ENCODE measurements at regions not wholly inside any gene's neighbourhood (a gene's known extent, or its start where the extent isn't known, plus 50 kb on each side); places are given as distances from the start of the nearest gene placed in this dataset.

DNA sequence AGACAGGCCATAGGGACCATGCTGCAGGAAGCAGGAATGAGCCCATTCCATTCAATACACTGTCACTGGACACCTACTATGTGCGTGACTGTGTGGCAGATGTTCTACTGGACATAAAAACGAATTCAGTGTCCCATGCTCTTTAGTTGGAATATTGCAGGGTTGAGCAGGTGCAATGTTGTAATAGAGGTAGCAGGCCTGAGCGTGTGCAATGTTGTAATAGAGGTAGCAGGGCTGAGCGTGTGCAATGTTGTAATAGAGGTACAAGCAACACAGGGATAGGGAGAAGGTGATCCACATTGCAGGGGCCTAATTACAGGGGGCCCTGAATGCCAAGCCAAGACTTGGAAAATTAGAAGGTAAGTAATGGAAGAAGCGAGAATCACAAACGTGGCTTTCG, 261.4 kb upstream of the HES1 start:
- H3K36me3 ChIP-seq (replicated peaks; ENCODE audit: insufficient read depth, low read depth), result no peaks in the 10 kb centered on the region
- H3K4me2 ChIP-seq, result no peak overlapping the region
- peak overlapping the region; percentile 44 for H3K27ac ChIP-seq
- no peak for TF ChIP-seq EZH2 (IDR thresholded peaks at IDR 0.05; ENCODE audit: borderline replicate concordance)
- no peak for TF ChIP-seq EZH2phosphoT487 (IDR thresholded peaks at IDR 0.05; ENCODE audit: low read depth, severe bottlenecking, unreplicated experiment)
- TF ChIP-seq, protein P1, sequence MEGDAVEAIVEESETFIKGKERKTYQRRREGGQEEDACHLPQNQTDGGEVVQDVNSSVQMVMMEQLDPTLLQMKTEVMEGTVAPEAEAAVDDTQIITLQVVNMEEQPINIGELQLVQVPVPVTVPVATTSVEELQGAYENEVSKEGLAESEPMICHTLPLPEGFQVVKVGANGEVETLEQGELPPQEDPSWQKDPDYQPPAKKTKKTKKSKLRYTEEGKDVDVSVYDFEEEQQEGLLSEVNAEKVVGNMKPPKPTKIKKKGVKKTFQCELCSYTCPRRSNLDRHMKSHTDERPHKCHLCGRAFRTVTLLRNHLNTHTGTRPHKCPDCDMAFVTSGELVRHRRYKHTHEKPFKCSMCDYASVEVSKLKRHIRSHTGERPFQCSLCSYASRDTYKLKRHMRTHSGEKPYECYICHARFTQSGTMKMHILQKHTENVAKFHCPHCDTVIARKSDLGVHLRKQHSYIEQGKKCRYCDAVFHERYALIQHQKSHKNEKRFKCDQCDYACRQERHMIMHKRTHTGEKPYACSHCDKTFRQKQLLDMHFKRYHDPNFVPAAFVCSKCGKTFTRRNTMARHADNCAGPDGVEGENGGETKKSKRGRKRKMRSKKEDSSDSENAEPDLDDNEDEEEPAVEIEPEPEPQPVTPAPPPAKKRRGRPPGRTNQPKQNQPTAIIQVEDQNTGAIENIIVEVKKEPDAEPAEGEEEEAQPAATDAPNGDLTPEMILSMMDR (IDR thresholded peaks at IDR 0.05; ENCODE audit: poor library complexity), result no peak
- WGBS (ENCODE audit: low lambda C conversion rate, missing lambda C conversion rate), result 73% methylated on average over 7 of the region's 7 CpGs
- H3K79me2 ChIP-seq, result no peaks in the 10 kb centered on the region
- no peaks in the 10 kb centered on the region for H4K20me1 ChIP-seq (ENCODE audit: insufficient read depth, poor library complexity, severe bottlenecking)
- H3K9me2 ChIP-seq (replicated peaks; ENCODE audit: insufficient read depth), result no peaks in the 10 kb centered on the region
- H3K27me3 ChIP-seq, result no peaks in the 10 kb centered on the region
- H3K4me1 ChIP-seq (ENCODE audit: insufficient read depth), result peaks cover 44% of the 10 kb centered on the region
- no peak for DNase-seq (ENCODE audit: low spot score)
- H3K9me3 ChIP-seq (ENCODE audit: low read depth), result no peaks in the 10 kb centered on the region
- H2AFZ ChIP-seq, result no peak overlapping the region
- no peak overlapping the region for H3K4me3 ChIP-seq

DNA sequence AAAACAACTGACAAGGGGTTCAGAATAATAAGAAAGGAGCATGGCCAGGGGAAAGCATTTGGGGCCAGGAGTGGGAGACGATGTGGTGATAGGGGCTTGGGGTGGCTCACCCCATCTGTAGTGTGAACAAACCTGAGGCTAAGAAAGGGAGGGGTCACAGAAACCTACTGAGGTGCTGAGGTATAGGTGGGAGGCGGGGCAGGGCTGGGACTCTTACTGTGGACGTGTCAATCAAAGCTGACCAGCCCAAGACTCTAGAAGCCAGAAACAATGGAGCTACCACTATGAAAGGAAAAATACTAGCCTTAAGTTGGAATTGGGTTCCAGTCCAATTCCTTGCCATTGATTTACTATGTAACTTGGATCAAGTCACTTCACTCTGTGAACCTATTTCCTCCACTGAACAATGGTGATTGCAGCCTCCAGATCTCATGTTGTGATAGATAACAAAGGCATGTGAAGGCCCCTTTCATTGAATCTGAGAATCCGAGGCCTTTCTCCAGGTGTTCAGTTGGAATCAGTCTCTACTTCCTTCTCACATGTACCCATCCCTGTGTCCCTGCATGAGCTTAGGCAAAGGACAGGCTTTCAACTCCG, 260.9 kb upstream of the HES1 start:
- Histone ChIP-seq H3K4me1 (ENCODE audit: insufficient read depth) (peaks cover 40% of the 10 kb centered on the region), H3K36me3 (replicated peaks; ENCODE audit: insufficient read depth, low read depth) (no peaks in the 10 kb centered on the region), H3K9me2 (replicated peaks; ENCODE audit: insufficient read depth) (no peaks in the 10 kb centered on the region), H3K4me3 (no peak overlapping the region), H3K27ac (peak overlapping the region; percentile 44), H3K9me3 (ENCODE audit: low read depth) (no peaks in the 10 kb centered on the region), H4K20me1 (ENCODE audit: insufficient read depth, poor library complexity, severe bottlenecking) (no peaks in the 10 kb centered on the region), H3K4me2 (no peak overlapping the region), H2AFZ (no peak overlapping the region), H3K27me3 (no peaks in the 10 kb centered on the region), H3K79me2 (no peaks in the 10 kb centered on the region)
- TF ChIP-seq EZH2 (IDR thresholded peaks at IDR 0.05; ENCODE audit: borderline replicate concordance) (no peak), EZH2phosphoT487 (IDR thresholded peaks at IDR 0.05; ENCODE audit: low read depth, severe bottlenecking, unreplicated experiment) (no peak)
- TF ChIP-seq, protein P1 (IDR thresholded peaks at IDR 0.05; ENCODE audit: poor library complexity), result no peak
- no peak for DNase-seq (ENCODE audit: low spot score)
- 87% methylated on average over 5 of the region's 5 CpGs for WGBS (ENCODE audit: low lambda C conversion rate, missing lambda C conversion rate)

DNA sequence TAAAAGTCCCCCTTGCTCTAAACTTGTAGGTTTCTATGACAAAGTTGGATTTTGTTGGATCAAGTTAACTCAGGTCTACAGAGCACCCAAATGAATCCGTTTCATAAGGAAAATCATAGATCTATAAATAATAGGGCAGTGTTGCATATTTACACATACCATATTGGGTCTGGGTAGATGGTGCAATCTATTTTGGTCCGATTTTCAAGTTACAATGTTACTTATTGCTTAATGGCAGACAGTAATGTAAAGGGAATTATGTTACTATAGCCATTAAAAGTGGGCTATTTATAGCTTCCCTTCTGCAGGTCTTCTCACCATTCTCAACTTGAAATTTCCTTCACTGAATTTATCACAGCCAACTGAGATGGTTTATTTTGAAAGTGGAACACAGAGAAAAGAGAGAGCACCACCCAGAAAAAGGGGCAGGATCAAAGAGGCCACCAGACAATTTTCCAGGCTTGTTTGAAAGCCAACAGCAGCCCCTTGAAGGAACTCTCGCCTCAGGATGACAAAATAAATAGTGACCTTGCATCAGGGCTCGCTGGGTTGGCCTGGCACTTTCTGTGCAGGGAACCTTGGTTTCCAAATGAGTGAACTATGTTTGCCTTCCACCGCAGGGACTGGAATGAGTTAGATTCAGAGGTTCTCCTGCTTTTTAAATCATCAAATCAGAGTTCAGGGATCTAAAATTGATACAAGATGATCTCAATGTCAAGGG, 260.2 kb upstream of the HES1 start:
- H4K20me1 ChIP-seq (ENCODE audit: insufficient read depth, poor library complexity, severe bottlenecking), result no peaks in the 10 kb centered on the region
- DNase-seq (ENCODE audit: low spot score), result no peak
- 59% methylated on average over 4 of the region's 5 CpGs for WGBS (ENCODE audit: low lambda C conversion rate, missing lambda C conversion rate)
- H3K9me2 ChIP-seq (replicated peaks; ENCODE audit: insufficient read depth), result no peaks in the 10 kb centered on the region
- no peak overlapping the region for H2AFZ ChIP-seq
- no peaks in the 10 kb centered on the region for H3K27me3 ChIP-seq
- TF ChIP-seq, protein P1 (IDR thresholded peaks at IDR 0.05; ENCODE audit: poor library complexity), result no peak
- no peak for TF ChIP-seq EZH2 (IDR thresholded peaks at IDR 0.05; ENCODE audit: borderline replicate concordance)
- H3K36me3 ChIP-seq (replicated peaks; ENCODE audit: insufficient read depth, low read depth), result no peaks in the 10 kb centered on the region
- no peaks in the 10 kb centered on the region for H3K9me3 ChIP-seq (ENCODE audit: low read depth)
- H3K4me2 ChIP-seq, result no peak overlapping the region
- no peak overlapping the region for H3K4me3 ChIP-seq
- H3K27ac ChIP-seq, result peak overlapping the region; percentile 44
- peaks cover 34% of the 10 kb centered on the region for H3K4me1 ChIP-seq (ENCODE audit: insufficient read depth)
- H3K79me2 ChIP-seq, result no peaks in the 10 kb centered on the region

Measured in hepatocyte (in vitro differentiated cells).